Left renal pelvis (tissue), 4 donors: ENCODE measurements at regions not wholly inside any gene's neighbourhood (a gene's known extent, or its start where the extent isn't known, plus 50 kb on each side); places are given as distances from the start of the nearest gene placed in this dataset.
"Not testable (repeated sequence)": the region's sequence is repeated elsewhere in the genome, so short reads cannot be mapped to it uniquely, and the experiment has no call there.

Experiments
- DNase-seq, 4 donors: peaks; one replicate each; pipeline ENCODE4 v3.0.0-alpha.2; 2013; ENCODE audit warnings: low read depth in 4 of 4, low spot score in 3 of 4

GRCh38 chr1:234771642-234772344, 161.8 kb upstream of the IRF2BP2 start:
- DNase-seq = no peak

GRCh38 chr1:234770924-234771540, 161.1 kb upstream of the IRF2BP2 start:
- DNase-seq = no peak

GRCh38 chr1:234769986-234770795, 160.2 kb upstream of the IRF2BP2 start:
- no peak for DNase-seq

- DNase-seq = no peak
Observed at GRCh38 chr1:234769284-234769985, 159.5 kb upstream of the IRF2BP2 start.

GRCh38 chr1:234768569-234769283, 158.7 kb upstream of the IRF2BP2 start:
- DNase-seq = no peak

- DNase-seq = no peak
Observed at GRCh38 chr1:234768171-234768568, 158.2 kb upstream of the IRF2BP2 start.

GRCh38 chr1:234765672-234766071, 155.7 kb upstream of the IRF2BP2 start:
- no peak for DNase-seq

- no peak for DNase-seq
Observed at GRCh38 chr1:234765181-234765580, 155.2 kb upstream of the IRF2BP2 start.

- DNase-seq = no peak
Observed at GRCh38 chr1:234763910-234764309, 153.9 kb upstream of the IRF2BP2 start.

GRCh38 chr1:234763367-234763766, 153.4 kb upstream of the IRF2BP2 start:
- no peak for DNase-seq

GRCh38 chr1:234762127-234762526, 152.1 kb upstream of the IRF2BP2 start:
- DNase-seq = not testable (repeated sequence)

- no peak for DNase-seq
Observed at GRCh38 chr1:234760303-234760723, 150.3 kb upstream of the IRF2BP2 start.

GRCh38 chr1:234759888-234760287, 149.9 kb upstream of the IRF2BP2 start:
- DNase-seq = no peak

GRCh38 chr1:234758851-234759250, 148.9 kb upstream of the IRF2BP2 start:
- DNase-seq = no peak

- no peak for DNase-seq
Observed at GRCh38 chr1:234756857-234757256, 146.9 kb upstream of the IRF2BP2 start.

- no peak for DNase-seq
Observed at GRCh38 chr1:234756066-234756774, 146.2 kb upstream of the IRF2BP2 start.

- no peak for DNase-seq
Observed at GRCh38 chr1:234755449-234755863, 145.5 kb upstream of the IRF2BP2 start.

GRCh38 chr1:234753979-234754378, 144.0 kb upstream of the IRF2BP2 start:
- no peak for DNase-seq

- DNase-seq = no peak
Observed at GRCh38 chr1:234752927-234753326, 142.9 kb upstream of the IRF2BP2 start.

GRCh38 chr1:234751678-234752077, 141.7 kb upstream of the IRF2BP2 start:
- DNase-seq = no peak
